ENCODE measurements at regions not wholly inside any gene's neighbourhood (a gene's known extent, or its start where the extent isn't known, plus 50 kb on each side); places are given as distances from the start of the nearest gene placed in this dataset.

DNA sequence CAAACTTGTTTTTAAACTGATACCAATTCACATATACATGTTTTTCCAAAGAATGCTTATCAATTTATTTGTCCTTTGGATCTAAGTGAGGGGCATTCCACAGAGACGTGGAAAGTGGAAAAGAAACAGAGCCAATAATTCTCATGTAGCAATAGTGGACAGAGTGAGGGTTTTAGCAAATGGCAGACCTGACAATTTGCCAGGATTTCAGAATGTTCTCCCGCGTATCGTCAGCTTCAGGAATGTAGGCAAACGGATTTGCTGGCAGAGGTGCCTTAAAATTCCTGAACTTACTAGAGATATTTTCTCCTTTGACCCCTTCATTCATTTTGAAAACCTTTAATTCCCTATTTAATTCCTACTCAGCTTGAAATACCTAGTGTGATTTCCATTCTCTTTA is 193.4 kb upstream of the CPHXL start:
- Histone ChIP-seq H3K9ac (no peak overlapping the region), H3K9me3 (no peaks in the 10 kb centered on the region), H3K4me2 (no peak overlapping the region), H3K4me3 (no peak overlapping the region), H3K27ac (no peak overlapping the region), H3K4me1 (no peaks in the 10 kb centered on the region), H4K20me1 (no peaks in the 10 kb centered on the region), H3K27me3 (no peaks in the 10 kb centered on the region), H3K36me3 (no peaks in the 10 kb centered on the region)
- no peak for TF ChIP-seq Cebpa-rat (IDR thresholded peaks at IDR 0.05)

DNA sequence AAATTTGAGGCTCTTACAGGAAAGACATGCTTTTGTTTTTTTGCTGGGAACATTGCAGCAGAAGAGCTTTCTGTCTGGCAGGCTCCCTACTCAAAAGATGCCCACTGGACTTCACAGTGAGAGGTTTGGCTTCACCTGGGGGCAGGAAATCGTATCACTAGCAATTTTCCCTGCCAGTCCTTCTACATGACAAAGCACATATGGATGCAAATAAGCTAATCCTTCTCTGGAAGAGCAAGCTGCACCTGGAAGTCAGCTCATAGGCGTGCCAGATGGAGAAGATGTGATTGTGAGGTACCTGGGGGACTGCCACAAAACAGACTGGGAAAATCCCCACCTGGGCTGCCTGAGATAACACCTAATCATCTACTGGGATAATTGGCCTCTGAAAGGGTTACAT is 195.0 kb upstream of the CPHXL start:
- Histone ChIP-seq H3K27ac (no peak overlapping the region), H4K20me1 (no peaks in the 10 kb centered on the region), H3K4me3 (no peak overlapping the region), H3K9me3 (no peaks in the 10 kb centered on the region), H3K9ac (no peak overlapping the region), H3K36me3 (no peaks in the 10 kb centered on the region), H3K4me2 (no peak overlapping the region), H3K4me1 (no peaks in the 10 kb centered on the region), H3K27me3 (no peaks in the 10 kb centered on the region)
- no peak for TF ChIP-seq Cebpa-rat (IDR thresholded peaks at IDR 0.05)

DNA sequence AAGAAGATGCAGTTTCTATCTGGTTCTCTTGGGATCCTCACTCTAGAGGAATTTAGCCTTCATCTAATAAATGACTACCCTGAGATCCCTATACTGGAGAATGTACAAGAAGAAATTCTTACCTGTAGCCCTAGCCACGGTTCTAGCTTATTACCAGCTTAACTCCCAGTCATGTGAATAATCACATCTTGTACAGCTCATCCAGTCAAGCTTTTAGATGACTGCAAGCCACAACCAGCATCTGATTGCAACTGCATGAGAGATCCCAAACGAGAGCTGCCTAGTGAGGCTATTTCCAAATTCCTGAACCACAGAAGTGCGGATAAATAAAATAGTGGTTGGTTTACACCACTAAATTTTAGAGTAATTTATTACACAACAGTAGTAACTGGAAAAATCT is 196.0 kb upstream of the CPHXL start:
- Histone ChIP-seq H3K36me3 (no peaks in the 10 kb centered on the region), H3K4me1 (no peaks in the 10 kb centered on the region), H4K20me1 (no peaks in the 10 kb centered on the region), H3K27me3 (no peaks in the 10 kb centered on the region), H3K9ac (no peak overlapping the region), H3K27ac (no peak overlapping the region), H3K9me3 (no peaks in the 10 kb centered on the region), H3K4me3 (no peak overlapping the region), H3K4me2 (no peak overlapping the region)
- TF ChIP-seq Cebpa-rat (IDR thresholded peaks at IDR 0.05) = no peak

DNA sequence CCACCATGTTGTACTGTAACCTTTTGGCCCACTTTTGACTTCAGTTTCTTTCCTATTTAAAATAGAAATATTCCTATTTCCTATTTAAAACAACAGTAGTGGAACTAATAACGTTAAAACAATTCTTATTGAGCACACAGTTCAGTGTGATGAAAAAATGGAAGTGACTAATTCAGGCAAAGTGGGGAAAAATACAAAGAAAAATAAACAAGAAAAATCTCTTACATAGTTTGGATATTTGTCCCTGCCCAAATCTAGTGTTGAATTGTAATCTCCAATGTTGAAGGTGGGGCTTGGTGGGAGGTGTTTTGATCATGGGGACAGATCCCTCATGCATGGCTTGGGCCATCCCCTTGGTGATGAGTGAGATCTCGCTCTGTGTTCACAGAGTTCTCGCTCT is 198.1 kb upstream of the CPHXL start:
- H3K4me3 ChIP-seq = no peak overlapping the region
- no peak overlapping the region for H3K27ac ChIP-seq
- no peaks in the 10 kb centered on the region for H3K27me3 ChIP-seq
- peaks cover 3% of the 10 kb centered on the region; the same call in 1 of the 2 replicates for H3K9me3 ChIP-seq
- H4K20me1 ChIP-seq = no peaks in the 10 kb centered on the region
- no peak for TF ChIP-seq Cebpa-rat (IDR thresholded peaks at IDR 0.05)
- H3K4me2 ChIP-seq = no peak overlapping the region
- H3K4me1 ChIP-seq = no peaks in the 10 kb centered on the region
- H3K36me3 ChIP-seq = no peaks in the 10 kb centered on the region
- no peak overlapping the region for H3K9ac ChIP-seq

DNA sequence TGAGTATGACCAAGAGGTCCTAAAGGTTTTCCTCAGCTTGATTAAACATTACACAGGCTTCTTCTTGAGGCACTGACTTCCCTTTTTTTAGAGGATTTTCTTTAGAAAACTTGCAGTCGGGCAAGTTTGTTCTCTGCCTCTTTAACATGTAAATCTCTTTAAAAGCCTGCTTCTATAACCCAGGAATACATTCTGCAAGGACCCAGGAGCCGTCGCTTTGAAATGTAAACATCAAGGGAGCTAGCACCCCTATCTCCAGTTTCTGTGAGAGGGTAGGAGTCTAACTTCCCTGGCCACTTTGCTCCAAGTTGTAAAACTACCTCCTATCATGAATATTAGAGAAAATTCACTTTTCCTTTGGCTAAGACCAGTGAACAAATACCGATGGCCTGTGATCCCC is 201.5 kb upstream of the CPHXL start:
- H3K36me3 ChIP-seq = no peaks in the 10 kb centered on the region
- no peaks in the 10 kb centered on the region for H4K20me1 ChIP-seq
- no peaks in the 10 kb centered on the region for H3K27me3 ChIP-seq
- H3K4me3 ChIP-seq = no peak overlapping the region
- TF ChIP-seq Cebpa-rat (IDR thresholded peaks at IDR 0.05) = no peak
- H3K4me1 ChIP-seq = no peaks in the 10 kb centered on the region
- H3K27ac ChIP-seq = no peak overlapping the region
- H3K9me3 ChIP-seq = peaks cover 3% of the 10 kb centered on the region; the same call in 1 of the 2 replicates
- H3K9ac ChIP-seq = no peak overlapping the region
- H3K4me2 ChIP-seq = no peak overlapping the region

DNA sequence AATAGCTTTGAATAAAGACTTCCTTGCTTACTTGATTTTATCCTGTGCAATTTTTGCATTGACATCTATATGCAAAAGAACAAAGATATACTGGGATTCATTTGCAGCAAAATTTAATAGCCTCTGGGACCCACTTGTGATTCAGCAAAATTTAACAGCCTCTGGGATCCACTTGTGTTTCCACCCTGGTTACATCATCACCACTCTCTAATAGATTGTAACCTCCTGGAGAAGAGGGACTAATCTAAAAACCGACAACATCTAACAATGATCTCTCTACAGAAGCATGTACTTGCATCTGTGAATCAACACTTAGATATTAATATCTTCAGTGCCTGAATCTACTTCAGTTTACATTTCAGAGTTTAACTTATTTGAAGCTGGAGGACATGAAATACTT is 202.0 kb upstream of the CPHXL start:
- Histone ChIP-seq H3K4me3 (no peak overlapping the region), H3K27me3 (no peaks in the 10 kb centered on the region), H3K36me3 (no peaks in the 10 kb centered on the region), H3K27ac (no peak overlapping the region), H4K20me1 (no peaks in the 10 kb centered on the region), H3K9ac (no peak overlapping the region), H3K4me1 (no peaks in the 10 kb centered on the region), H3K4me2 (no peak overlapping the region), H3K9me3 (peaks cover 3% of the 10 kb centered on the region; the same call in 1 of the 2 replicates)
- TF ChIP-seq Cebpa-rat (IDR thresholded peaks at IDR 0.05) = no peak

DNA sequence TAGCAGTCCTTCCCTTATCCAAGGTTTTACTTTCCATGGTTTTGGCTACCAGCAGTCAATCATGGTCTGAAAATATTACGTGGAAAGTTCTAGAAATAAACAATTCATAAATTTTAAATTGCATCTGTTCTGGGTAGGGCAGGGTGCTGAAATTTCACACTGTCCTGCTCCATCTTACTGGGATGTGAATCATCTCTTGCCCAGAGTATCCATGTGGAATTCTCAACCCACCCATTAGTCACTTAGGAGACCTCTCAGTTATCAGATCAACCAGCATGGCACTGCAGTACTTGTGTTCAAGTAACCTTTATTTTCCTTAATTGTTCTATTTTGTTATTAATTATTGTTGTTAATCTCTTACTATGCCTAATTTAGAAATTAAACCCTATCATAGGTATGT is 202.8 kb upstream of the CPHXL start:
- no peaks in the 10 kb centered on the region for H3K36me3 ChIP-seq
- no peaks in the 10 kb centered on the region for H3K4me1 ChIP-seq
- H3K9ac ChIP-seq = no peak overlapping the region
- H3K4me3 ChIP-seq = no peak overlapping the region
- H3K27me3 ChIP-seq = no peaks in the 10 kb centered on the region
- H4K20me1 ChIP-seq = no peaks in the 10 kb centered on the region
- no peak overlapping the region for H3K27ac ChIP-seq
- H3K4me2 ChIP-seq = no peak overlapping the region
- H3K9me3 ChIP-seq = peaks cover 3% of the 10 kb centered on the region; the same call in 1 of the 2 replicates
- no peak for TF ChIP-seq Cebpa-rat (IDR thresholded peaks at IDR 0.05)

DNA sequence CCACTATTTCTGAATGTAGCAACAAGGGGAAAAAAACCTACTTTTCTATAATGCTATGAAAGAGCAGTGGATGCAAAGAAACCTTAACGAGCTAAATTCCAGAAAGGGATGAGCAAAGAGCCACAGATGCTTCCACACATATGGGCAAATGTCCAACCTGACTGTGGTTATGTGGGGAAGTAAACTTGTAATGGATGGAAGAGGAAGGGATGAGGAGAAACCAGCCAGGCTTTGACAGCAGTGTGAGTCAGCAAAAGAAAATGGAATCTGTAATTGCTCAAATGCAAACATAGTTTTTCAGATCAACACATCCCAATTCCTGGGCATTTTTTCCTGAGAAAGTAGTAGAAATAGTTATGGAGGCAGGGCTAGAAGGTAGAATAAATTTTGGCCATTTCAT is 204.8 kb upstream of the CPHXL start:
- Histone ChIP-seq H3K27ac (no peak overlapping the region), H4K20me1 (no peaks in the 10 kb centered on the region), H3K4me3 (no peak overlapping the region), H3K36me3 (no peaks in the 10 kb centered on the region), H3K9me3 (peaks cover 3% of the 10 kb centered on the region; the same call in 1 of the 2 replicates), H3K4me2 (no peak overlapping the region), H3K27me3 (no peaks in the 10 kb centered on the region), H3K4me1 (no peaks in the 10 kb centered on the region), H3K9ac (no peak overlapping the region)
- no peak for TF ChIP-seq Cebpa-rat (IDR thresholded peaks at IDR 0.05)

DNA sequence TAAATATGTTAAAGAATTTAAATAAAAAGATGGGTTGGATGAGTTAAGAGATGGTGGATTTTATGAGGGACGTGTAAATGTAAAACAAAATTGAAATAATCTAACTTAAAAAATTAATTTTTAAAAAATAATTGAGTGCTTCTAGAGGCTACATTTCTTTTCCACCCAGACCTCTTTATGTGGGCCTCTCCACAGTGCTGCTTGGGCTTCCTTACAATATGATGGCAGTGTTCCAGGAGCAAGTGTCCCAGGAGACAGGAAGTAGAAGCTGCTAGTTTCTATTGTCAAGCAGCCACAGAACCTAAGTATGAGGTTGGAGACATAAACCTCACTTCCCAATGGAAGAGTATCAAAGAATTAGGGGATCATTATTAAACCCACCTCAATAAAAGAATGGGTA is 205.7 kb upstream of the CPHXL start:
- Histone ChIP-seq H3K27ac (no peak overlapping the region), H4K20me1 (no peaks in the 10 kb centered on the region), H3K36me3 (no peaks in the 10 kb centered on the region), H3K4me1 (no peaks in the 10 kb centered on the region), H3K4me3 (no peak overlapping the region), H3K27me3 (no peaks in the 10 kb centered on the region), H3K9ac (no peak overlapping the region), H3K9me3 (peaks cover 3% of the 10 kb centered on the region; the same call in 1 of the 2 replicates), H3K4me2 (no peak overlapping the region)
- no peak for TF ChIP-seq Cebpa-rat (IDR thresholded peaks at IDR 0.05)

DNA sequence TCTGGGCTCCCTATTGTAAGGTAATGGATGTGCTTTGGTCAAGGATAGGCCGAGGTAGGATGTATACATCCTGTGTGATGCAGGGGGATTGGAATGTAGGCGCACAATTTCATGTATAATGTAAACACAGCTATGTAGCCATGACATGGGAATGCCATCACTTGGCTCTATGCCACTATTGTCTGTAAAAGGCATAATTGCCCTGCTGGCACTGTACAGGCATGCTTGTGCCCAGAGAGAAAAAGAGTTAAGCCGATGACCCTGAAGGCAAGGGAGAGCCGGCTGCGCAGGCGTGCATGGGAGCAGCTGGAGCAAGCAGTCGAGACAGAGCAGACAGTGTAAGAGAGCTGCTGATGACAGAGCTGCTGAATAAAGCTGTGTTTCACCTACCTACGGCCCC is 212.5 kb upstream of the CPHXL start:
- H3K4me2 ChIP-seq = no peak overlapping the region
- no peak overlapping the region for H3K9ac ChIP-seq
- no peak overlapping the region for H3K27ac ChIP-seq
- no peaks in the 10 kb centered on the region for H3K27me3 ChIP-seq
- H3K4me1 ChIP-seq = no peaks in the 10 kb centered on the region
- no peaks in the 10 kb centered on the region for H3K9me3 ChIP-seq
- H3K4me3 ChIP-seq = no peak overlapping the region
- H3K36me3 ChIP-seq = no peaks in the 10 kb centered on the region
- H4K20me1 ChIP-seq = no peaks in the 10 kb centered on the region
- TF ChIP-seq Cebpa-rat (IDR thresholded peaks at IDR 0.05) = no peak

DNA sequence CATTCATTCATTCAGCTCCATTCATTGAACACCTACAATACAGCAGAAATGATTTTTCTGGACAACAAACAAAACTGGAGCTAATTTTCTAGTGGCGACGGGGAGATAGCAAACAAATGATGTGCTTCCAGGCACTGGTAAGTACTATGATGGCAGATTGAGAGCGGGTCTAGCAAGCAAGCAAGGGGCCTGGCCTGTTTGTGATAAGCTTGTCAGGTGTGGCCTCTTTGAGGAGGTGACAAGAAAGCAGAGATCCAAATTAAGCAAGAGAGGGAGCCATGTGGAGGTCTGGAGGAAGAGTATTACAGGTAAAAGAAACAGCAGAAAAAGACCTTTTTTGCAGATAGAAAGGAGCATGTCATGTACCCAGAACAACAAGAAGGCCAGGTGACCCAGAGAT is 216.1 kb upstream of the CPHXL start:
- H3K4me3 ChIP-seq = no peak overlapping the region
- no peaks in the 10 kb centered on the region for H3K36me3 ChIP-seq
- no peak overlapping the region for H3K9ac ChIP-seq
- no peaks in the 10 kb centered on the region for H4K20me1 ChIP-seq
- TF ChIP-seq Cebpa-rat (IDR thresholded peaks at IDR 0.05) = no peak
- H3K27ac ChIP-seq = no peak overlapping the region
- no peaks in the 10 kb centered on the region for H3K9me3 ChIP-seq
- H3K27me3 ChIP-seq = no peaks in the 10 kb centered on the region
- no peaks in the 10 kb centered on the region for H3K4me1 ChIP-seq
- H3K4me2 ChIP-seq = no peak overlapping the region
